Spleen (tissue), 7 donors: ENCODE measurements at regions not wholly inside any gene's neighbourhood (a gene's known extent, or its start where the extent isn't known, plus 50 kb on each side); places are given as distances from the start of the nearest gene placed in this dataset.

ENCODE experiments used
- POLR2A ChIP-seq, 3 donors: fragments of 450-650 bp; IDR thresholded peaks; one replicate each; pipeline ENCODE4 v1.5.1; 2017; ENCODE audit warnings: antibody characterized with exemption in 3 of 3, mild to moderate bottlenecking in 1 of 3
- TF ChIP-seq, protein P1 (sequence below), 11 experiments: fragments of 200-600 bp in 7 of 11; fragments of 450-650 bp in 4 of 11; sonication (generic) in 4 of 11; IDR thresholded peaks in 8 of 11; conservative IDR thresholded peaks in 3 of 11; 1 replicate in 7 of 11; 2 replicates in 4 of 11; pipeline versions ENCODE4 v1.4.0 to v1.8.0; 2016 to 2021; ENCODE audit warnings: antibody characterized with exemption in 11 of 11, inconsistent platforms in 4 of 11, mild to moderate bottlenecking in 1 of 11
- donor health status: DM: no; HTN: no; CAD: no; lungs with moderate emphysema.
- donor health status: DM: no; HTN: no; CAD: no.
- donor health status: DM: no; HTN: no; CAD: no.

DNA sequence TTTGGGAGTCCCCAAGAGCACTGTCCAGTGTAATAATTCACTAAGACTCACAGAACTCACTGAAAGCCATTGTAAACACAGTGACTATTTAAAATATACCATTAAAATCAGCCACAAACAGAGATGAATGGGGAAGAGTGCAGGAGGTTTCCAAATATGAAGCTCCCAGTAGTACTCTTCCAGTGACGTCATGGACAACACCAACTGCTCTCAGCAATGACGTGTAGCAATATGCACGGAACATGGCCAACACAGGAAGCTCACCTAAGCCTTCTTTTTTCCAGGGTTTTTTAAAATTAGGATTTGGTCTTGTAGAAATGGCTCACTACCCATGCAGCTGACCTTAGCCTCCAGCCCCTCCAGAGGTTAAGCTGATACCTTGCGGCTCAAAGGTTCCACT lies 1224.1 kb upstream of the CADM2 start:
- no peak for TF ChIP-seq POLR2A (IDR thresholded peaks at IDR 0.05)
- TF ChIP-seq, protein P1, sequence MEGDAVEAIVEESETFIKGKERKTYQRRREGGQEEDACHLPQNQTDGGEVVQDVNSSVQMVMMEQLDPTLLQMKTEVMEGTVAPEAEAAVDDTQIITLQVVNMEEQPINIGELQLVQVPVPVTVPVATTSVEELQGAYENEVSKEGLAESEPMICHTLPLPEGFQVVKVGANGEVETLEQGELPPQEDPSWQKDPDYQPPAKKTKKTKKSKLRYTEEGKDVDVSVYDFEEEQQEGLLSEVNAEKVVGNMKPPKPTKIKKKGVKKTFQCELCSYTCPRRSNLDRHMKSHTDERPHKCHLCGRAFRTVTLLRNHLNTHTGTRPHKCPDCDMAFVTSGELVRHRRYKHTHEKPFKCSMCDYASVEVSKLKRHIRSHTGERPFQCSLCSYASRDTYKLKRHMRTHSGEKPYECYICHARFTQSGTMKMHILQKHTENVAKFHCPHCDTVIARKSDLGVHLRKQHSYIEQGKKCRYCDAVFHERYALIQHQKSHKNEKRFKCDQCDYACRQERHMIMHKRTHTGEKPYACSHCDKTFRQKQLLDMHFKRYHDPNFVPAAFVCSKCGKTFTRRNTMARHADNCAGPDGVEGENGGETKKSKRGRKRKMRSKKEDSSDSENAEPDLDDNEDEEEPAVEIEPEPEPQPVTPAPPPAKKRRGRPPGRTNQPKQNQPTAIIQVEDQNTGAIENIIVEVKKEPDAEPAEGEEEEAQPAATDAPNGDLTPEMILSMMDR (IDR thresholded peaks at IDR 0.05 in 8 of 11, conservative IDR thresholded peaks at IDR 0.05 in 3 of 11) = no peak
